ENCODE measurements at regions not wholly inside any gene's neighbourhood (a gene's known extent, or its start where the extent isn't known, plus 50 kb on each side); places are given as distances from the start of the nearest gene placed in this dataset.

DNA sequence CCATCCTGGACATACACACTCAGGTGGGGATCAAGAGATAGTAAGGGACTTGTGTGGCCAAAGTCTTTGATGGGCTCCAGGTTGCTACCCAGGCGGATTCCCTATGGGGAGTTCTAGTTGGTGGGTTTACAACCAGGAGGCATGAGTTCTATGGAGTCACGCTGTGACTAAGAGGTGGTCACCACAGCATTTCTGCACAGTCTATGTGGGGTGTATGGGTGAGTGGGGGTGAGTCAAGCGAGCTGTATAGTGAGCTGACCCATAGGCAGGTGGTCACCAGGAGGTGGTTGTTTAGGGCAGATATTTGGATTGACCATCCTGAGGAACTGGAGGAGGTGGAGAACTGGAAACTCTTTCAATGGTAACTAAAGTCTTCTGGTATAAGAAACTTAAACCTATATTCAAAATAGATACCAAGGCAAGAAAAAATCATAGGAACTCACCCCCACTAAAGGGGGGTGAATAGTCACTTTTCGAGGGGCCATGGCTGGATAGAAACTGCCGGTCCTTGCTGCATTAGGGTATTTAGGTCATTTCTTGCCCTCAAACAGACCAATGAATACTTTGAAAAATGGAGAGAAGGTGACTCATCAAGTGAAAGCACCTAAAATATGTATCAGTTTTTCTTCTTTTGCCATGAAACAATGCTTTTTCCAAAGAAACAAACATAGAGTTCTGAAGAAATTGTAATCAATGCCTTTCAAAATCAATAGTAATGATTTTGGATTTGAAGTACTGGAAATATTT is 84.3 kb upstream of the NRN1 start:
- no peak for TF ChIP-seq TAF1 (IDR thresholded peaks at IDR 0.05; ENCODE audit: low read depth, low read length)
- no peak for TF ChIP-seq POLR2A (IDR thresholded peaks at IDR 0.05; ENCODE audit: low read depth, low read length)
- TF ChIP-seq POLR2AphosphoS5 (IDR thresholded peaks at IDR 0.05; ENCODE audit: low read depth, low read length), result no peak
- TF ChIP-seq SPI1 (IDR thresholded peaks at IDR 0.05; ENCODE audit: low read depth, low read length), result no peak
- no peak for TF ChIP-seq PAX5 (IDR thresholded peaks at IDR 0.05; ENCODE audit: insufficient read depth, low read length, severe bottlenecking)

Measured in GM12891 (cell line).